Brain pericyte (primary cell): ENCODE measurements at regions not wholly inside any gene's neighbourhood (a gene's known extent, or its start where the extent isn't known, plus 50 kb on each side); places are given as distances from the start of the nearest gene placed in this dataset.
"Not testable (repeated sequence)": the region's sequence is repeated elsewhere in the genome, so short reads cannot be mapped to it uniquely, and the experiment has no call there.

Experiments
- DNase-seq: peaks from one replicate; pipeline ENCODE4 v3.0.0-alpha.2; 2012; ENCODE audit warnings: low read depth, low spot score

- DNase-seq: no peak
These were observed 259.2 kb downstream of the C3orf38 start for GRCh38 chr3:88408935-88409334.

- DNase-seq: no peak
These were observed 260.5 kb downstream of the C3orf38 start for GRCh38 chr3:88410259-88410658.

GRCh38 chr3:88412346-88412745 lies 262.6 kb downstream of the C3orf38 start:
- no peak for DNase-seq

GRCh38 chr3:88416436-88416835 lies 266.7 kb downstream of the C3orf38 start:
- DNase-seq: no peak

DNA sequence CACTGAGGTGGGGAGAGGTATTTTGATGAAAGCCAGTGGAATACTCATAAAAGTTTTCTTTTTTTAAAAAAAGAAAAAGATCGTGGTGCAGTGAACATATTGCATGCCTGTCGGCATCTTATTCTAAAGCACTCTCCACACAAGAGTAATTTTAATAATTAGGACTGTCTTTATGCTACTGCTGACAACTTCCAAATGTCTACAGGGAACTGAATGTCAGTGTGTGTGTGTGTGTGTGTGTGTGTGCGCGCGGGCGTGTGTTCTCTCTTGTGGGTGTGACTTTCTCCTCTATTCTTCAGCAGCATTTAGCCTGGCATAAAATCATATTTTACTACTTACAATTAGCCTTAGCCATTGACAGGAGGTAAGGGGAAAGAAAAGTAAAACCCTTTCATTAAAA lies 268.5 kb downstream of the C3orf38 start:
- no peak for DNase-seq

- DNase-seq: no peak
These were observed 283.8 kb downstream of the C3orf38 start for GRCh38 chr3:88433568-88433967.

GRCh38 chr3:88434001-88434400 lies 284.2 kb downstream of the C3orf38 start:
- no peak for DNase-seq

- DNase-seq: no peak
These were observed 290.9 kb downstream of the C3orf38 start for GRCh38 chr3:88440701-88441100.

DNA sequence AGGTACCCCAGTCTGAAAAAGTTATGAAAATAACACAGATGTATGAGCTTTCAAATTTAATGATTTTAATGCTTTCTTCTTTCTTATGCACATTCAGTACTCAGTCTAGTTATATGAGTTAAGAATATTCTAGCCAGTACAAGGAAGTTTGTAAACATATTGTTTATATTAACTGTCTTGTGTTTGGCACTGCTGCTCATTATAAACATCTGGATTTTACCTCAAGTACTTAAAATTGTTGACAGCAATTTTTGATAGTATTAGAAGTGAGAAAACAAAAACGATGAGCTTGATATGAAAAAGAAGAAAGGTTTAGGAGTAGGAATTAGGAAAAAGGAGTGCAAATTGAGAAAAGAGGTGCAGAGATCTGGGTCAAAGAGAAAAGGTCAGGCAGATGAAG lies 293.3 kb downstream of the C3orf38 start:
- DNase-seq: no peak

DNA sequence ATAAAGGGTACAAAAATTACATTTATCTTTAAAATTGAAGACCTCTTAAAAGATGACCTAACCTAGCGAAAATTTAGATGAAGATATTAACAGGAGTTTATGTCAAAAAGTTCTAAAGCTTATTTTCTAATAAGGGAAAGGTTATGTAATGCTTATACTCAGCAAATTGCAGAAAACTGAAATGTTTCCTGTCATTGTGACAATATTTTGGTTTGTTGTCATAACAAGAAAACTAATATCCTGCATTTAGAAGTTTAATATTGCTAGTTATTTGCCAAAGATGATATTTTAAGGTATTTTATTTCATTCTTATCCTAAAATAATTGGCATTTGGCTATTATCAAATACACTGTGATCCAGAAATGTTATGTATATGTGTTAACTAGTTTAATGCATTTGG lies 294.5 kb downstream of the C3orf38 start:
- DNase-seq: no peak

DNA sequence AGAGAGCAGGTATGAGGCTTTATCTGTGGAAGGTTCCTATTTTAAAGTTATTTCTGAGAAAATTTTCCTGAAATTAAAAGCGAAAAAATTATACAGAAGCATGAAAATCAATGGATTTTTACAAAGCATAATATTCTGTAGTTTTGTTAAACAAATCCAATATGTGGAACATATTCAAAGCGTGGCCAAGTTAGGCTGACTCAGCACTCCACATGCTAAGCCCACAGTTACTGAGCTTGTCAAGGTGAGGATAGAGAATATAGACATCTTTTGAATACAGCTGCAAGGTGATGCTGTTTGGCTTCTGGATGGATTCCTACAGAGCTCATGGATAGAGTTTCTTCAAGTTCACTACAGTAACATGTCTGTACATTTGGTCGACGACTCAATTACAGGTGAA lies 302.5 kb downstream of the C3orf38 start:
- no peak for DNase-seq

- no peak for DNase-seq
These were observed 310.6 kb downstream of the C3orf38 start for GRCh38 chr3:88460369-88460768.

DNA sequence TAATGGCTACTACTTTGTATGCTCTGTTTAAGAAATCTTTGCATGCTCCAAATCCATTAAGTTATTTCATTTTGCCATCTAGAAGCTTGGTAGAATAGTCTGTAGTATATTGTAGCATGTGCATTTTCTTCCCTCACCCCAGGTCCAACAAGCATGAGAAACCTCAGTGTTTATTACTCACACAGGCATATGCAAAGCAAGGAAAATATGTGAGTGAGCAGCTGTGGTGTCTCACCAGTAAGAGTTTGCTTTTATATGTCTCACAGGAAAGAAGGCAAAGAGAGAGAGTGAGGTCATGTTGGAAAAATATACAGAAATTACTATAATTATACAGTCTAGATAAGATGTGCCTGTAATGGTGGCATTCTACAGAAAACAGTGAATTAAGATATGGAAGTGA lies 312.5 kb downstream of the C3orf38 start:
- no peak for DNase-seq

DNA sequence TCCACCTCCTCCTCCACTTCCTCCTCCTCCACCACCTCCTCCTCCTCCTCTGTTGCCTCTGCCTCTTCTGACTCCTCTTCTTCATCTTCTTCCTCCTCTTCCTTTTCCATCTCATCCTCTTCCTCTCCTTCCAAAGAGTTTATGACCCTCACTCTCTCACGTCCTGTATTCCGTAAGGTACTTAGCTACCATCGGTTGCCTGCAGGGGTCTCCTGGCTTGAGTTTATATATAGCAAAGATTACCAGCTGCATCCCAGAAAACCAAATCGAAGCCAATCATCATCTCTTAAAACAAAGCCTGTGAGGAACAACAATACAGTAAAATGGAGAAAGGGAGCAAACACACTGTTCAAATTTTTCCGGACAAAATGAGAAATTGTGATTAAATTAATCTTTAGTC lies 317.4 kb downstream of the C3orf38 start:
- no peak for DNase-seq

GRCh38 chr3:88469216-88469615 lies 319.5 kb downstream of the C3orf38 start:
- no peak for DNase-seq

- no peak for DNase-seq
These were observed 328.7 kb downstream of the C3orf38 start for GRCh38 chr3:88478460-88478859.

GRCh38 chr3:88480822-88481221 lies 331.1 kb downstream of the C3orf38 start:
- DNase-seq: no peak

GRCh38 chr3:88485001-88485400 lies 335.2 kb downstream of the C3orf38 start:
- no peak for DNase-seq

GRCh38 chr3:88508818-88509217 lies 359.1 kb downstream of the C3orf38 start:
- DNase-seq: not testable (repeated sequence)

GRCh38 chr3:88509582-88509981 lies 359.8 kb downstream of the C3orf38 start:
- no peak for DNase-seq

- no peak for DNase-seq
These were observed 378.7 kb downstream of the C3orf38 start for GRCh38 chr3:88528494-88528893.

GRCh38 chr3:88534534-88534933 lies 384.8 kb downstream of the C3orf38 start:
- no peak for DNase-seq

- no peak for DNase-seq
These were observed 385.8 kb downstream of the C3orf38 start for GRCh38 chr3:88535563-88535962.

GRCh38 chr3:88542916-88543315 lies 393.2 kb downstream of the C3orf38 start:
- DNase-seq: no peak

- no peak for DNase-seq
These were observed 422.7 kb downstream of the C3orf38 start for GRCh38 chr3:88572450-88572849.
